Common myeloid progenitor, CD34-positive (primary cell): ENCODE measurements at regions not wholly inside any gene's neighbourhood (a gene's known extent, or its start where the extent isn't known, plus 50 kb on each side); places are given as distances from the start of the nearest gene placed in this dataset.
"Not testable (repeated sequence)": the region's sequence is repeated elsewhere in the genome, so short reads cannot be mapped to it uniquely, and the experiment has no call there.

Experiments used
- CTCF ChIA-PET: fragments of 350-600 bp; sonication (Branson Sonifier 250); formaldehyde crosslinking; loops from one replicate; lab custom pipeline; 2021; ENCODE audit warnings: antibody characterized with exemption; lab: Charles Lee
- POLR2A ChIA-PET: fragments of 350-600 bp; sonication (Branson Sonifier 250); formaldehyde crosslinking; loops from one replicate; lab custom pipeline; 2021; ENCODE audit warnings: antibody characterized with exemption; lab: Charles Lee
- DNase-seq, 3 donors: peaks; one replicate each; pipeline versions ENCODE4 v3.0.0 to v3.0.0-alpha.2; 2013
- H3K27ac ChIP-seq, 2 experiments: 1 replicate in 1 of 2; 2 replicates in 1 of 2; pipeline ENCODE4 v1.7.0; 2013; ENCODE audit warnings: inconsistent platforms in 2 of 2, low read length in 2 of 2, mild to moderate bottlenecking in 2 of 2, low read depth in 1 of 2, moderate library complexity in 1 of 2; ENCODE audit not compliant: severe bottlenecking in 2 of 2, insufficient read depth in 1 of 2, poor library complexity in 1 of 2
- H3K27me3 ChIP-seq, 5 experiments: replicated peaks in 2 of 5; 1 replicate in 3 of 5; 2 replicates in 2 of 5; pipeline versions ENCODE4 v1.6.1 to v1.7.0; 2013; ENCODE audit warnings: low read length in 4 of 5, mild to moderate bottlenecking in 2 of 5, moderate library complexity in 2 of 5, inconsistent platforms in 1 of 5; ENCODE audit not compliant: insufficient read depth in 5 of 5, control insufficient read depth in 4 of 5
- H3K36me3 ChIP-seq, 4 experiments: 1 replicate in 2 of 4; 2 replicates in 2 of 4; pipeline versions ENCODE4 v1.6.1 to v1.7.0; 2013; ENCODE audit warnings: low read length in 3 of 4, control low read depth in 1 of 4, mild to moderate bottlenecking in 1 of 4; ENCODE audit not compliant: control insufficient read depth in 4 of 4, insufficient read depth in 4 of 4
- H3K4me1 ChIP-seq, 4 experiments: 1 replicate in 3 of 4; 2 replicates in 1 of 4; pipeline versions ENCODE4 v1.6.1 to v1.7.1; 2013; ENCODE audit warnings: low read length in 3 of 4, mild to moderate bottlenecking in 3 of 4, control low read depth in 1 of 4, inconsistent platforms in 1 of 4, moderate library complexity in 1 of 4; ENCODE audit not compliant: control insufficient read depth in 4 of 4, insufficient read depth in 4 of 4; ENCODE audit errors: control extremely low read depth in 1 of 4
- H3K4me3 ChIP-seq, 7 experiments: 1 replicate in 4 of 7; 2 replicates in 3 of 7; pipeline versions ENCODE4 v1.5.1 to v1.7.0; 2013; ENCODE audit warnings: mild to moderate bottlenecking in 7 of 7, low read length in 6 of 7, moderate library complexity in 6 of 7, inconsistent platforms in 2 of 7, low read depth in 2 of 7, control low read depth in 1 of 7; ENCODE audit not compliant: insufficient read depth in 4 of 7, control insufficient read depth in 1 of 7; ENCODE audit errors: extremely low read depth in 1 of 7
- H3K9me3 ChIP-seq, 5 experiments: 1 replicate in 4 of 5; 2 replicates in 1 of 5; pipeline versions ENCODE4 v1.6.1 to v1.7.1; 2013; ENCODE audit warnings: low read length in 4 of 5, mild to moderate bottlenecking in 2 of 5, inconsistent platforms in 1 of 5, low read depth in 1 of 5, moderate library complexity in 1 of 5; ENCODE audit not compliant: control insufficient read depth in 4 of 5, insufficient read depth in 2 of 5; ENCODE audit errors: control extremely low read depth in 1 of 5
- WGBS: methylation state at CpG from one replicate; pipeline ENCODE4 v1.1.5; 2013; ENCODE audit not compliant: insufficient coverage; 5-methylcytosine and 5-hydroxymethylcytosine counted together

DNA sequence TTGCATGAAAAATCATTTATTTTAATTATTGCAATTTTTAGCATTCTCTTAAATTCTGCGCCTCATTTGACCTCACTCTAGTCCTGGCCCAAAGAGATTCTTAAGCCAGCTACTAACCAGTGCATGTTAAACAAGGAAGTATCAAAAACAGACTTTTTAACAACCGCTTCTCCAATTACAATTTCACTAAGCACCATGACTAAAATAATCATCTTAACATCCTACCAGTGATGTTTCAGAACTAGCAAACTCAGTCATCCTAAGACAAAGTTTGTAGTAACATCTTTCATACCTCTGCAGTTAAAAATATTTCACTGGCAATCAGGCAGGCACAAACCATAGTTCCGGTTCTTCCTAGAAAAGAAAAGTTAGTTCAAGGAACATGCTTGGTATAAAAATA is 75.5 kb upstream of the NEK3 start:
- no CpG with 5 or more reads among the region's 3 CpGs for WGBS

DNA sequence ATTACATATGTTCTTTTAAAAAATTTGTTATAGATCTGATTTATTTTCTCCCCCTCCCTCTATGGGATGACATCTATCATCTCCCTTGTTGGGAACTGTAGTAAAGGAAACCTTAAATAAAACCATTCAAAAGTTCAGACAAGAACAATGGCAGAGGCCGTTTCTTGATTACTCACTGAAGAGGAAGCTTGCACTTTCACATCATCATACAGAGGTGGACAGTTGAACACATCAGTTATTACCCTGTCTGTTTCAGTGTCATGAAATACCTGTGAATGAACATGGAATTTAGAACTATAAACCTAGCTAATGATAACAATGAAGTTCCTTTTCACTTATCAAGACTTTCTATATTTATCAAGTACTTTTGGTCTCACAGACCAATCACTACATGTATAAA is 63.7 kb upstream of the NEK3 start:
- no CpG with 5 or more reads among the region's 1 CpG for WGBS
- H3K4me3 ChIP-seq, H3K36me3 ChIP-seq, H3K9me3 ChIP-seq, H3K4me1 ChIP-seq, POLR2A ChIA-PET, H3K27ac ChIP-seq, CTCF ChIA-PET, H3K27me3 ChIP-seq, DNase-seq: not testable (repeated sequence)

More for the DNA sequence above, 75.5 kb upstream of the NEK3 start:
- H3K9me3 ChIP-seq, POLR2A ChIA-PET, H3K4me3 ChIP-seq, H3K27me3 ChIP-seq, DNase-seq, H3K36me3 ChIP-seq, H3K4me1 ChIP-seq, CTCF ChIA-PET, H3K27ac ChIP-seq: not testable (repeated sequence)

DNA sequence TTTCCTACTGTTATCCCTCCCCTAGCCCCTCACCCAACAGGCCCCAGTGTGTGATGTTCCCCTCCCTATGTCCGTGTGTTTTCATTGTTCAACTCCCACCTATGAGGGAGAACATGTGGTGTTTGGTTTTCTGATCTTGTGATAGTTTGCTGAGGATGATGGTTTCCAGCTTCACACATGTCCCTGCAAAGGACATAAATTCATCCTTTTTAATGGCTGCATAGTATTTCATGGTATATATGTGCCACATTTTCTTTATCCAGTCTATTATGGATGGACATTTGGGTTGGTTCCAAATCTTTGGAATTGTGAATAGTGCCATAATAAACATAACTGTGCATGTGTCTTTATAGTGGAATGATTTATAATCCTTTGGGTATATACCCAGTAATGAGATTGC is 54.5 kb upstream of the NEK3 start:
- H3K9me3 ChIP-seq, H3K36me3 ChIP-seq, DNase-seq, H3K27me3 ChIP-seq, H3K27ac ChIP-seq, POLR2A ChIA-PET, H3K4me1 ChIP-seq, H3K4me3 ChIP-seq: not testable (repeated sequence)
- no CpG with 5 or more reads among the region's 1 CpG for WGBS
- CTCF ChIA-PET = interaction anchor here (2.0 kb wide), 1 partner anchor 12 kb away, joined by 5 read pairs; no protein-coding TSS in a partner anchor

DNA sequence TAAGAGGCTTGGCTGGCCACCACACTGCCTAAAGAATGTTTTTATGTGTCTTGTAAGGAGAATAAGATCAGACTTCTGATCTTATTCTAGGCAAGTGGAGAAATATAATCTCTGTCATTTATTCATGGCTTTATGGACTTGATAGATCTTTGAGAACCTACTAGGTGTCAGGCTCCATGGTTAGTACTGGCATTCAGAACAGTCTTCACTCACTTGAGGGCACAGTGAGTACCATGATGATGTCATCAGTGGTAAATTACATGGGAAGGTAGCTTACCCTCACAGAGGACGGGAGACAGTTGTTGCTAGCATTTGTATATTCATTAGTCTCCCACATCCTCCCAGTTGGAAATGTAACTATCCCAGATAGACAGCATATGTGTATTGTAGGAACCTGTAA is 53.5 kb upstream of the NEK3 start:
- H3K9me3 ChIP-seq, H3K27ac ChIP-seq, H3K27me3 ChIP-seq, H3K4me3 ChIP-seq, H3K4me1 ChIP-seq, DNase-seq, H3K36me3 ChIP-seq, POLR2A ChIA-PET: not testable (repeated sequence)
- WGBS = no CpG with 5 or more reads among the region's 1 CpG
- CTCF ChIA-PET = interaction anchor here (2.0 kb wide), 1 partner anchor 11 kb away, joined by 5 read pairs; no protein-coding TSS in a partner anchor

DNA sequence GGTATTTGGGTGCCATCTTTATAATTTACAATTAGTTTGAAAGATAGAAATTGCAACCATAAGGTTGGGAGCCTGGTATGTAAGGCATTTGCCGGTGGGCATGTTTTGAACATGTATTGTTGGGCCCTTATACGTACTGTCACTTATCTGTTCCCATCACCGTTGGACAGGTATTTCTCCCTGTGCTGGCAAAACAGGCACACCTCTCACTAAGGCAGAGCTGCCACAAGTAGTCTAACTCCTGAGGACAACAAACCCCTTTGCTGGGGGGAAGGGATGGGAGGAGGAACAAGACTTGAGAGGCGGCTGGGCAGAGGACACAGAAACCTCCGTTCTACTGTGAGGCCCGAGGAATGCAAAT is 52.0 kb upstream of the NEK3 start:
- WGBS = 100% methylated on average over 3 of the region's 6 CpGs
- POLR2A ChIA-PET, DNase-seq: not testable (repeated sequence)

DNA sequence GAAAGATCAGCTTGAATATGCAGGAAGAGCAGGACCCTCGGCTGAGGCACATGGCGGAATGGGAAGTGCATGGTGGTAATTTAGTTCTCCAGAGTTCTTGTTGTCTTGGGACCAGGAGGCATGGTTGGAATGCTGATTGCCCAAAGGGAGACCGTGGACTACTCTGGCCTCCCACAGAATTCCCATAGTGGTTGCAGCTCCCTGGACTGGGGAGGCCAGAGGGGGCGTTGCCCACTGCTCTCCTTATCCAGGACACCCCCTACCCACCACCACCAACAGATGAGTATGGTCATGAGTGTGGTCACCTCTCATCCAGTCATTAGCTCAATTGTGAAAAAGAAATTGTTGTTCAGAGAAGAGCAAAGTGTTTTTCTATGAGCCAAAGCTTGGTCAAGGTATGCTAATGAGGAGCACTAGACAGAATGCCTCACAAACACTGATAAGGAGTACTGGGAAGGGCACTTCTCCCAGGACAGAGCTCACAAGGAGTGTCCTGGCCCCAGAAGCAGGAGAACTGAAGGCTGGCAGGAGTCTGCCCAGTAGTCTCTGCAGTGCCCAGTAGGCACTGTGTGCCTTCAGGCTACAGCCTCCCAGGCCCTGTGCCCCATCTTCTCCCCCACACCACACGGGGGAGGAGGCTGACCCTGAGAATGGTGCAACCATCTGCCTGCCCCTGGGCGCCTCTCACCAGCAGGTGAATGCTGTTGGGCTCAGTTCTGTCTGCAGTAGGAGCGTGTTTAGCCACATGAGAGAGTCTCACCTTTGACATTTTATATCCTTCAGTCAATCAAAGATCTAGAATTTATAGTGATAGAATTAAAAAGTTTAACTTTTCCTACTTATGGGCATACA is 51.4 kb upstream of the NEK3 start:
- H3K27me3 ChIP-seq, H3K9me3 ChIP-seq, H3K27ac ChIP-seq, H3K36me3 ChIP-seq, POLR2A ChIA-PET, H3K4me1 ChIP-seq, H3K4me3 ChIP-seq, DNase-seq, CTCF ChIA-PET: not testable (repeated sequence)
- WGBS = no CpG with 5 or more reads among the region's 7 CpGs

More for the DNA sequence above, 52.0 kb upstream of the NEK3 start:
- CTCF ChIA-PET, H3K4me3 ChIP-seq, H3K4me1 ChIP-seq, H3K36me3 ChIP-seq, H3K9me3 ChIP-seq, H3K27me3 ChIP-seq, H3K27ac ChIP-seq: not testable (repeated sequence)
